ENCODE measurements at regions not wholly inside any gene's neighbourhood (a gene's known extent, or its start where the extent isn't known, plus 50 kb on each side); places are given as distances from the start of the nearest gene placed in this dataset.
"Not testable (repeated sequence)": the region's sequence is repeated elsewhere in the genome, so short reads cannot be mapped to it uniquely, and the experiment has no call there.

DNA sequence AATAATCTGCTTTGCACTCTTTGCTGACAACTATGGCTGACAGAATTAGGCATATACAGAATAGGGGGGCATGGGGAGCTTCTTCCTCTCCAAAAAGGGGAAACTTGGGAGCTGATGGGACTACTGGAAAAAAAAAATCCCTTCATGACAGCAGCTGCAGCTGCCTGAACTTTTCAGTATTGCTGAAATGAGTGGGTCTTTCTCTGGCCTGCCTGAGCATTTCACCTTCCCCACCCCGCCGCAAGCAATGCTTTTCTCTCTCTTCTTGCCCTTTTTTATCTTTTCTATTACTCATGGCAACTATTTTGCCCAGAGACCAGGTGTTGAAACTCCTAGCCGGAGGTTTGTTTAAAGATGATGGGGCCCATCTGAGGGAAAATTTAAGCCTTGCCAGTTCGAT lies 244.9 kb downstream of the SEMA3D start:
- Mint-ChIP-seq H3K9me3 (peaks cover 2% of the 10 kb centered on the region), H3K4me3 (no peak overlapping the region), H3K4me1 (no peaks in the 10 kb centered on the region), H3K27ac (no peak overlapping the region), H3K27me3 (no peaks in the 10 kb centered on the region), H3K36me3 (ENCODE audit: low read depth) (no peaks in the 10 kb centered on the region)
- no peak for DNase-seq
- POLR2A ChIA-PET, result no interaction called here
- CTCF ChIA-PET, result no interaction called here

DNA sequence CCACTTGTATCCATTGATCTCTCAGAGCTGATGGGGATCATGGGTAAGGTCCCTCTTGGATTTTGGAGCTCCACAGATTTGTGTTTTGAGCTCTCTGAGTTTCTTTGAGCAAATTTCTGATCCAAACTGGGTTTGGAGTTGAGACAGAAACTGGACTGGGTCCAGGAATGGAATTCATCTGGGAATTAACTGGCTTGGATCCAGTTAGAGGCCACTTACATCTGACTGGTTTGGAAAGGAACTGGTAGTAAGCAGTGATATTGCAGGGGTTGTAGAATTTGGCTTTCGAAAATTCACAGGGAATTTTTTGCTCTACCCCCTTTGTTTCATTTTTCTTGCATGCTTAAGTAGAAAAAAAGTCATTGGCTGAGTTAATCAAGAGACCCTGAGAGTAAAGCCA lies 245.6 kb downstream of the SEMA3D start:
- Mint-ChIP-seq H3K4me3 (no peak overlapping the region), H3K27ac (no peak overlapping the region), H3K27me3 (no peaks in the 10 kb centered on the region), H3K4me1 (no peaks in the 10 kb centered on the region), H3K36me3 (ENCODE audit: low read depth) (no peaks in the 10 kb centered on the region), H3K9me3 (peaks cover 2% of the 10 kb centered on the region)
- no peak for DNase-seq
- ChIA-PET CTCF (no interaction called here), POLR2A (no interaction called here)

DNA sequence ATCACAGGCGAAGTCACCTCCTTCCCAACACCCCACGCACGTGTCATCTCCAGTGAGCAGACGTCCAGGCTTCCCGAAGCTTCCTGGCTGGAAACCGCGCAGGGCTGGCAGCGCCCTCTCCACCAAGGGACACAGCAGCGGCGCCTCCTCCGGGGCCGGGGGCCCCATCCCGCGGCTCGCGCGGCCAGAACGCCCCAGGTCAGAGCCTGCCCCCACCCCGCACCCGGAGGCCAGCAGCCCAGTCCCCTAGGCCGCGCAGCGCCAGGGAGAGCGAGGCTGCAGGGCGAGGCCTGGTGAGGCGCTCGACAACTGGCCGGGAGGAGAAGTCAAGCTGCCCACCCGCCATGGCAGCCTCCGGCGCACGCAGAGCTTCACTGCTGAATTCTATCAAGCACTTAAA lies 247.0 kb downstream of the SEMA3D start:
- ChIA-PET POLR2A (no interaction called here), CTCF (no interaction called here)
- Mint-ChIP-seq H3K36me3 (ENCODE audit: low read depth) (no peaks in the 10 kb centered on the region), H3K4me1 (no peaks in the 10 kb centered on the region), H3K27ac (no peak overlapping the region), H3K27me3 (no peaks in the 10 kb centered on the region), H3K9me3 (peaks cover 2% of the 10 kb centered on the region), H3K4me3 (no peak overlapping the region)
- DNase-seq, result no peak

DNA sequence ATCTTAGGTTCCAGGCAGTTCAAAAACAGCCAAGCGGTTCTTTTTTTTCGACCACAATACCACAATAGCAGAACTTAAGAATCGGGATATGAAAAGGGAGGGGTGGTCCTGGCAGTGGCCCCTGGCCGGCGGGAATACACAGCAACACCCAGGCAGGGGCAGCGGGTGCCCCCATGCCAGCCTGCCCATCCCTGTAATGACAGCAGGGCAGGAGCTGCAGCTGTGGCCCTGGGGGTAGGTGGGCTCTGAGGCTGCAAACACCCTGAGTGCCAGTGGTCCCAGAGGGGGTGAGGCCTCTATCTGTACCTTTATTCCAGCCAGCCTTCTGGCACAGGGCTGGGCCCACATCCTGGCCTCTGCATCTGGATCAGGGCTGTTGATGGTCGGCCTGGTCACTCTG lies 247.4 kb downstream of the SEMA3D start:
- ChIA-PET POLR2A (no interaction called here), CTCF (no interaction called here)
- no peaks in the 10 kb centered on the region for H3K36me3 Mint-ChIP-seq (ENCODE audit: low read depth)
- peaks cover 2% of the 10 kb centered on the region for H3K9me3 Mint-ChIP-seq
- H3K4me1 Mint-ChIP-seq, result no peaks in the 10 kb centered on the region
- H3K4me3 Mint-ChIP-seq, result no peak overlapping the region
- DNase-seq, result no peak
- H3K27ac Mint-ChIP-seq, result no peak overlapping the region
- no peaks in the 10 kb centered on the region for H3K27me3 Mint-ChIP-seq

- POLR2A ChIA-PET, result no interaction called here
- H3K27ac Mint-ChIP-seq, result no peak overlapping the region
These were observed 262.5 kb downstream of the SEMA3D start for GRCh38 chr7:84924353-84924752.

GRCh38 chr7:84923348-84923747 lies 263.5 kb downstream of the SEMA3D start:
- H3K36me3 Mint-ChIP-seq (ENCODE audit: low read depth), result no peaks in the 10 kb centered on the region
- DNase-seq, result no peak
- H3K4me1 Mint-ChIP-seq, result no peaks in the 10 kb centered on the region
- CTCF ChIA-PET, result no interaction called here
- H3K27me3 Mint-ChIP-seq, result no peaks in the 10 kb centered on the region
- peaks cover 6% of the 10 kb centered on the region for H3K9me3 Mint-ChIP-seq
- POLR2A ChIA-PET, result no interaction called here
- no peak overlapping the region for H3K27ac Mint-ChIP-seq
- no peak overlapping the region for H3K4me3 Mint-ChIP-seq

More at GRCh38 chr7:84924353-84924752, 262.5 kb downstream of the SEMA3D start:
- peaks cover 6% of the 10 kb centered on the region for H3K9me3 Mint-ChIP-seq
- CTCF ChIA-PET, result no interaction called here
- H3K4me3 Mint-ChIP-seq, result no peak overlapping the region
- H3K36me3 Mint-ChIP-seq (ENCODE audit: low read depth), result no peaks in the 10 kb centered on the region
- no peaks in the 10 kb centered on the region for H3K27me3 Mint-ChIP-seq
- H3K4me1 Mint-ChIP-seq, result no peaks in the 10 kb centered on the region
- no peak for DNase-seq

DNA sequence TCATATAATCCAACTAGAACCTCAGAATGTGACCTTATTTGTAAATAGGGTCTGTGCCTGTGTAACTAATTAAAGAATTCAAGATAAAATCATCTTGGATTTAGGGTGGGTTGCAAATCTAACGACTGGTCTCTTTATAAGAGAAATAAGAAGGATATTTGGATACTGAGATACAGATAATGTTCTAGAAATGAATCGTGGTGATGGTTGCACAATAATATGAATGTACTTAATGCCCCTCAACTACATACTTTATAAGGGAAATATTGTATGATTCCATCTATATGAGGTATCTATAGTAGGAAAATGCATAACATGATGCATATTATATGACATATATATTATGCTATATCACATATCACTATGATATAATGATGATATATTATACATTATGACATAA lies 265.7 kb downstream of the SEMA3D start:
- DNase-seq, result no peak
- Mint-ChIP-seq H3K36me3 (ENCODE audit: low read depth) (no peaks in the 10 kb centered on the region), H3K4me1 (no peaks in the 10 kb centered on the region), H3K9me3 (peaks cover 4% of the 10 kb centered on the region), H3K4me3 (no peak overlapping the region), H3K27ac (no peak overlapping the region), H3K27me3 (no peaks in the 10 kb centered on the region)
- POLR2A ChIA-PET, result no interaction called here
- CTCF ChIA-PET, result no interaction called here

GRCh38 chr7:84916973-84917372 lies 269.9 kb downstream of the SEMA3D start:
- H3K27me3 Mint-ChIP-seq; H3K27ac Mint-ChIP-seq; POLR2A ChIA-PET; H3K9me3 Mint-ChIP-seq; H3K4me3 Mint-ChIP-seq; H3K36me3 Mint-ChIP-seq (ENCODE audit: low read depth); CTCF ChIA-PET; DNase-seq; H3K4me1 Mint-ChIP-seq: not testable (repeated sequence)

GRCh38 chr7:84916161-84916560 lies 270.7 kb downstream of the SEMA3D start:
- H3K36me3 Mint-ChIP-seq (ENCODE audit: low read depth), result no peaks in the 10 kb centered on the region
- no peak for DNase-seq
- H3K27me3 Mint-ChIP-seq, result no peaks in the 10 kb centered on the region
- H3K4me3 Mint-ChIP-seq, result no peak overlapping the region
- POLR2A ChIA-PET, result no interaction called here
- CTCF ChIA-PET, result no interaction called here
- H3K4me1 Mint-ChIP-seq, result no peaks in the 10 kb centered on the region
- H3K9me3 Mint-ChIP-seq, result peaks cover 4% of the 10 kb centered on the region
- H3K27ac Mint-ChIP-seq, result no peak overlapping the region

GRCh38 chr7:84914598-84914997 lies 272.3 kb downstream of the SEMA3D start:
- Mint-ChIP-seq H3K4me1 (no peaks in the 10 kb centered on the region), H3K27ac (no peak overlapping the region), H3K36me3 (ENCODE audit: low read depth) (no peaks in the 10 kb centered on the region), H3K9me3 (no peaks in the 10 kb centered on the region), H3K4me3 (no peak overlapping the region), H3K27me3 (no peaks in the 10 kb centered on the region)
- DNase-seq, result no peak
- POLR2A ChIA-PET, result no interaction called here
- CTCF ChIA-PET, result no interaction called here

DNA sequence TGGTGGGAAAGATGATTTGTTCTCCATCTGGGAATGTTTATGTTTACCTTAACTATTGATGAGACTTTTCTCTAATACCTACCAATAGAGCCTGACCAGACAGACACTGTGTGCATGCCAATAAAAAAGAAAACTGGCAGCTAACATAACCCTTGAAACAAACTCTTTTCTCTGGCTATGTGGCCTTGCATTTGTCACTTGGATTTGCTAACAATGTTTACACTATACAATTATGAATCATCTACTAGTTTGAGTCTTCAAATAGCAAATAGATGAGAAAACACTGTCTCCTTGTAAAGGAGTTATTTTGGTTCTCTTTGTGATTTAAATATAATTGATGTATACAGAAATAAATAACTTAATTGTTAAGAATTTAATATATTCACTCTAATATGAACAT lies 273.1 kb downstream of the SEMA3D start:
- DNase-seq, result no peak
- ChIA-PET POLR2A (no interaction called here), CTCF (no interaction called here)
- Mint-ChIP-seq H3K36me3 (ENCODE audit: low read depth) (no peaks in the 10 kb centered on the region), H3K4me1 (no peaks in the 10 kb centered on the region), H3K4me3 (no peak overlapping the region), H3K27me3 (no peaks in the 10 kb centered on the region), H3K9me3 (no peaks in the 10 kb centered on the region), H3K27ac (no peak overlapping the region)

DNA sequence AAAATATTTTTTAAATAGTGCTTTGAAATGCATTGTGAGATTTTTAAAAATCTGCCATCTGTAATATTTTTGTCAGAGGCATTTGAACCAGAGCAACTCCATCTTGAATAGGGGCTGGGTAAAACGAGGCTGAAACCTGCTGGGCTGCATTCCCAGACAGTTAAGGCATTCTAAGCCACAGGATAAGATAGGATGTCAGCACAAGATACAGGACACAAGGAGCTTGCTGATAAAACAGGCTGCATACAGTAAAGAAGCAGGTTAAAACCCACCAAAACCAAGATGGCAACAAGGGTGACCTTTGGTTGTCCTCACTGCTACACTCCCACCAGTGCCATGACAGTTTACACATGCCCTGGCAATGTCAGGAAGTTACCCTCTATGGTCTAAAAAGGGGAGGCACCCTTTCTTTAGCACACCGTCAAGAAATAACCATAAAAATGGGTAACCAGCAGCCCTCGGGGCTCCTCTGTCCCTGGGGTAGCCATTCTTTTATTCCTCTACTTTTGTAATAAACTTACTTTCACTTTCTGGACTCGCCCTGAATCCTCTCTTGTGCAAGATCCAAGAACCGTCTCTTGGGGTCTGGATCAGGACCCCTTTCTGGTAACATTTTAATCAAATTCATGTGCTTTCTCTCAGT lies 273.7 kb downstream of the SEMA3D start:
- Mint-ChIP-seq H3K36me3 (ENCODE audit: low read depth) (no peaks in the 10 kb centered on the region), H3K27me3 (no peaks in the 10 kb centered on the region), H3K4me3 (no peak overlapping the region), H3K9me3 (no peaks in the 10 kb centered on the region), H3K4me1 (no peaks in the 10 kb centered on the region), H3K27ac (no peak overlapping the region)
- POLR2A ChIA-PET, result no interaction called here
- CTCF ChIA-PET, result no interaction called here
- DNase-seq, result no peak

DNA sequence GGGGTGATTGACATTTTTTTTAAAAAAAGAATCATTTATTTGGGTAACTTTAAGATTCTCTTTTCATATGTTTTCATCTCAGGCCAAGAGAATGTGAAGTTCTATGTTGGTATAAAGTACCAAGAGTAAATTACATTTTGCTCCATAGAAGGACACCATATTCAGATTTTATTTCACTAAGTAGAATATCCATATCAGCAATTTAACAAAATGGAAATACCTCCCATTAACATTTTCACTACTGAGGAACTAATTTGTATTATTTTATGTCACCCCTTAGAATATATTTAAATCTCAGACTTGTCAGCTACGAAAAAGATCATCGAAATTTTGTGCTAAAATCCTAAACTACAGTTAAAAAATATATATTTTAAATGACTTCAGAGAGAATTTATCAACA lies 274.3 kb downstream of the SEMA3D start:
- no peak for DNase-seq
- no peak overlapping the region for H3K27ac Mint-ChIP-seq
- H3K4me1 Mint-ChIP-seq, result no peaks in the 10 kb centered on the region
- no peaks in the 10 kb centered on the region for H3K27me3 Mint-ChIP-seq
- CTCF ChIA-PET, result no interaction called here
- H3K9me3 Mint-ChIP-seq, result no peaks in the 10 kb centered on the region
- POLR2A ChIA-PET, result no interaction called here
- no peaks in the 10 kb centered on the region for H3K36me3 Mint-ChIP-seq (ENCODE audit: low read depth)
- no peak overlapping the region for H3K4me3 Mint-ChIP-seq

DNA sequence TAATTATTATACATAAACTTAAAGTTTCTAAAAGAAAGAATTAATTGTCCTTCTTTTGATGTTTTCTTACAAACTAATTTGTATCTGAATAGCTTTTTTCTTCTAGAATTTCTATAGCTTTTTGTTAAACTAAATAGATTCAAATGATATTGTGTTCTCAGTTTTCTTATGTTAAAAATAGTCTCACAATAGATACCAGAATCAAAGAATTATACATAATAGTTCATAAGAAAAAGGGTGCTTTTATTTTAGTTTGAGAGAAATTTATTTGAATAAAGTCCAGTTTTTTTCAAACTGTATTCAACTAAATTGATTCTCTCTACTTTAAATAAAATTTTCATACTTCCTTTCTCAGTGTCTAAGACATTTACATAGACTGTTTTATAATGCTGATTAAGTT lies 274.8 kb downstream of the SEMA3D start:
- H3K4me3 Mint-ChIP-seq, result no peak overlapping the region
- no peaks in the 10 kb centered on the region for H3K9me3 Mint-ChIP-seq
- no peaks in the 10 kb centered on the region for H3K27me3 Mint-ChIP-seq
- H3K4me1 Mint-ChIP-seq, result no peaks in the 10 kb centered on the region
- ChIA-PET CTCF (no interaction called here), POLR2A (no interaction called here)
- no peaks in the 10 kb centered on the region for H3K36me3 Mint-ChIP-seq (ENCODE audit: low read depth)
- no peak overlapping the region for H3K27ac Mint-ChIP-seq
- no peak for DNase-seq

DNA sequence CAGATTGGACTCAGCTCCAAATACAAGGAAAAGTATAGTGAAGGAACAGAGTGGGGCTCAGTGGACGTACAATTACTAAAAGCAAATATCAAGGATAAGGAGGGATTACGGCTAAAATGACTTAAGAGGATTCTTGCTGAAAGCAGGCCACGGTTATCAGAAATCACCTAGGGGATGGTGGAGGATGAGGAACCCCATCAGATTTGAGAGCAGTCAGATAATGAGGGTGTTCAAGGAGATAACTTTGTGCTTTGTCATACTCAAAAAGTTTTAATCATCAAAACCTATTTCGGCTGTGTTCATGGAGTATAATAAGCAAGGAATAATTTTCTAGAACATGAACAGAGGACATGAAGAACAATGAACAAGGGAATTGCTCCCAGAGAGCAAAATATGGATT lies 275.8 kb downstream of the SEMA3D start:
- CTCF ChIA-PET, result no interaction called here
- Mint-ChIP-seq H3K4me3 (no peak overlapping the region), H3K9me3 (no peaks in the 10 kb centered on the region), H3K27me3 (no peaks in the 10 kb centered on the region), H3K4me1 (no peaks in the 10 kb centered on the region), H3K36me3 (ENCODE audit: low read depth) (no peaks in the 10 kb centered on the region), H3K27ac (no peak overlapping the region)
- DNase-seq, result no peak
- POLR2A ChIA-PET, result no interaction called here

Data from activated CD4-positive, alpha-beta memory T cell treated with anti-CD3 and anti-CD28 coated beads, Interleukin-2, amount 10 ng/mL, durations not matched to agents 7 days and 5 days (primary cell).